ENCODE measurements at regions not wholly inside any gene's neighbourhood (a gene's known extent, or its start where the extent isn't known, plus 50 kb on each side); places are given as distances from the start of the nearest gene placed in this dataset.

DNA sequence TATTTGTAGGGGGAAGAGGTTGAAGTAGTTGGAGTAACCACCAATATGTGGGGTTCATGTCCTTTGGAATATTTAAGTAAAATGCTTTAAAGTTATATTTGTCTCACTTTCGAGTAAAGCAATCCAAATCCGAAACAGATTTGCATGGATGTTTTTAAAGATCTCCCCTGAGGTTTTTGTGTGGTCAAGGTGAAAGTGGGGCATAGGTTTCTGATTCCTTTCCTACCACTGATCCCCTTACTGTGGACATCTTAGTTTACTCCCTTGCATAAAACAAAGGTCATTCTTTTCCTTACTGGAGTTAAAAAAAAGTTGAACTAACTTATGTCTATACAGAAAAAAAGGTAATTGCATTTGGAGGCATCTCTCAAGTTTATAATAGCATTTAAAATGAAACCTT, 71.9 kb upstream of the PHOX2B start:
- no peak overlapping the region for H3K23ac ChIP-seq (ENCODE audit: low read depth, low read length)
- no peak overlapping the region for H3K4me2 ChIP-seq (ENCODE audit: low read depth, low read length)
- TF ChIP-seq POLR2A (IDR thresholded peaks at IDR 0.05; ENCODE audit: low read depth, low read length) (no peak), MAFK (IDR thresholded peaks at IDR 0.05; ENCODE audit: low read depth, low read length) (no peak), BHLHE40 (IDR thresholded peaks at IDR 0.05; ENCODE audit: low read depth, low read length) (no peak), RAD21 (IDR thresholded peaks at IDR 0.05; ENCODE audit: low read length) (no peak), NFE2L2 (IDR thresholded peaks at IDR 0.05; ENCODE audit: low read depth, low read length) (no peak), RFX5 (IDR thresholded peaks at IDR 0.05; ENCODE audit: low read depth, low read length) (no peak), SMC3 (IDR thresholded peaks at IDR 0.05; ENCODE audit: low read depth, low read length) (no peak), RCOR1 (IDR thresholded peaks at IDR 0.05; ENCODE audit: insufficient replicate concordance, low read length) (no peak), FOS (IDR thresholded peaks at IDR 0.05; ENCODE audit: low read depth, low read length) (no peak), CHD1 (IDR thresholded peaks at IDR 0.05; ENCODE audit: low read depth, low read length) (no peak), MAZ (IDR thresholded peaks at IDR 0.05; ENCODE audit: borderline replicate concordance, low read depth, low read length) (no peak), MXI1 (IDR thresholded peaks at IDR 0.05; ENCODE audit: borderline replicate concordance, low read depth, low read length) (no peak), CEBPB (IDR thresholded peaks at IDR 0.05; ENCODE audit: low read depth, low read length) (no peak)
- TF ChIP-seq, protein P1, sequence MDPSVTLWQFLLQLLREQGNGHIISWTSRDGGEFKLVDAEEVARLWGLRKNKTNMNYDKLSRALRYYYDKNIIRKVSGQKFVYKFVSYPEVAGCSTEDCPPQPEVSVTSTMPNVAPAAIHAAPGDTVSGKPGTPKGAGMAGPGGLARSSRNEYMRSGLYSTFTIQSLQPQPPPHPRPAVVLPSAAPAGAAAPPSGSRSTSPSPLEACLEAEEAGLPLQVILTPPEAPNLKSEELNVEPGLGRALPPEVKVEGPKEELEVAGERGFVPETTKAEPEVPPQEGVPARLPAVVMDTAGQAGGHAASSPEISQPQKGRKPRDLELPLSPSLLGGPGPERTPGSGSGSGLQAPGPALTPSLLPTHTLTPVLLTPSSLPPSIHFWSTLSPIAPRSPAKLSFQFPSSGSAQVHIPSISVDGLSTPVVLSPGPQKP (IDR thresholded peaks at IDR 0.05; ENCODE audit: borderline replicate concordance, low read depth, low read length): no peak
- TF ChIP-seq, protein P2, sequence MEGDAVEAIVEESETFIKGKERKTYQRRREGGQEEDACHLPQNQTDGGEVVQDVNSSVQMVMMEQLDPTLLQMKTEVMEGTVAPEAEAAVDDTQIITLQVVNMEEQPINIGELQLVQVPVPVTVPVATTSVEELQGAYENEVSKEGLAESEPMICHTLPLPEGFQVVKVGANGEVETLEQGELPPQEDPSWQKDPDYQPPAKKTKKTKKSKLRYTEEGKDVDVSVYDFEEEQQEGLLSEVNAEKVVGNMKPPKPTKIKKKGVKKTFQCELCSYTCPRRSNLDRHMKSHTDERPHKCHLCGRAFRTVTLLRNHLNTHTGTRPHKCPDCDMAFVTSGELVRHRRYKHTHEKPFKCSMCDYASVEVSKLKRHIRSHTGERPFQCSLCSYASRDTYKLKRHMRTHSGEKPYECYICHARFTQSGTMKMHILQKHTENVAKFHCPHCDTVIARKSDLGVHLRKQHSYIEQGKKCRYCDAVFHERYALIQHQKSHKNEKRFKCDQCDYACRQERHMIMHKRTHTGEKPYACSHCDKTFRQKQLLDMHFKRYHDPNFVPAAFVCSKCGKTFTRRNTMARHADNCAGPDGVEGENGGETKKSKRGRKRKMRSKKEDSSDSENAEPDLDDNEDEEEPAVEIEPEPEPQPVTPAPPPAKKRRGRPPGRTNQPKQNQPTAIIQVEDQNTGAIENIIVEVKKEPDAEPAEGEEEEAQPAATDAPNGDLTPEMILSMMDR (conservative IDR thresholded peaks at IDR 0.05; ENCODE audit: low read depth, low read length): no peak
- TF ChIP-seq, protein P3, sequence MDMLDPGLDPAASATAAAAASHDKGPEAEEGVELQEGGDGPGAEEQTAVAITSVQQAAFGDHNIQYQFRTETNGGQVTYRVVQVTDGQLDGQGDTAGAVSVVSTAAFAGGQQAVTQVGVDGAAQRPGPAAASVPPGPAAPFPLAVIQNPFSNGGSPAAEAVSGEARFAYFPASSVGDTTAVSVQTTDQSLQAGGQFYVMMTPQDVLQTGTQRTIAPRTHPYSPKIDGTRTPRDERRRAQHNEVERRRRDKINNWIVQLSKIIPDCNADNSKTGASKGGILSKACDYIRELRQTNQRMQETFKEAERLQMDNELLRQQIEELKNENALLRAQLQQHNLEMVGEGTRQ (IDR thresholded peaks at IDR 0.05; ENCODE audit: low read depth, low read length): no peak
- H3K27me3 ChIP-seq (ENCODE audit: control insufficient read depth, insufficient read depth, low read length): peaks cover 13% of the 10 kb centered on the region
- H3K27ac ChIP-seq (ENCODE audit: insufficient read depth, low read length): no peak overlapping the region
- CTCF ChIA-PET: interaction anchor here (1.5 kb wide), 1 partner anchor 137 kb away, joined by 3 read pairs; no protein-coding TSS in a partner anchor
- DNase-seq (no peak), ATAC-seq (ENCODE audit: low read depth) (no peak)
- H3K4me3 ChIP-seq (ENCODE audit: insufficient read depth, low read depth, low read length): no peak overlapping the region
- H2AK5ac ChIP-seq (ENCODE audit: low read depth, low read length): no peak overlapping the region
- H3K9me1 ChIP-seq (ENCODE audit: insufficient read depth, low read length): no peaks in the 10 kb centered on the region
- H3K9me3 ChIP-seq (ENCODE audit: control insufficient read depth, insufficient read depth, low read length): no peaks in the 10 kb centered on the region
- no peak overlapping the region for H4K8ac ChIP-seq (ENCODE audit: low read depth in 2 of 2, low read length in 2 of 2)
- H3K56ac ChIP-seq (ENCODE audit: extremely low read depth, insufficient read depth, low read length): no peak overlapping the region
- no peak overlapping the region for H2AFZ ChIP-seq (replicated peaks; ENCODE audit: low read length, poor library complexity)
- H3K36me3 ChIP-seq (ENCODE audit: control insufficient read depth, insufficient read depth, low read length): no peaks in the 10 kb centered on the region
- H3K4ac ChIP-seq (ENCODE audit: low read depth, low read length): no peak overlapping the region
- no peak overlapping the region for H2BK5ac ChIP-seq (ENCODE audit: low read depth, low read length, poor library complexity, severe bottlenecking)
- H3K4me1 ChIP-seq (ENCODE audit: control insufficient read depth, insufficient read depth, low read length): no peaks in the 10 kb centered on the region
- no CpG with 5 or more reads among the region's 2 CpGs for WGBS, 2 experiments (ENCODE audit: extremely low coverage in 2 of 2, insufficient read length in 1 of 2)
- H2AK9ac ChIP-seq (replicated peaks; ENCODE audit: low read depth, low read length, poor library complexity): no peak overlapping the region
- H3K9ac ChIP-seq (ENCODE audit: low read depth, low read length): no peak overlapping the region
- no peak overlapping the region for H3K14ac ChIP-seq (replicated peaks; ENCODE audit: low read depth, low read length)
- no peak overlapping the region for H2BK15ac ChIP-seq (ENCODE audit: low read depth, low read length)
- H2BK120ac ChIP-seq (ENCODE audit: low read depth, low read length): no peak overlapping the region
- intact Hi-C loops (cut with micrococcal nuclease): no loop called here
- H3K79me1 ChIP-seq (ENCODE audit: low read depth in 1 of 2, low read length in 2 of 2): no peaks in the 10 kb centered on the region
- no peak overlapping the region for H4K5ac ChIP-seq (ENCODE audit: low read depth, low read length)
- no peak overlapping the region for H3K18ac ChIP-seq (ENCODE audit: low read depth, low read length)
- POLR2A ChIA-PET (ENCODE audit: unreplicated experiment): no interaction called here
- in situ Hi-C loops (cut with MboI; ENCODE audit: low sequenced_read_pairs): no loop called here
- no peak overlapping the region for H4K91ac ChIP-seq (ENCODE audit: insufficient read depth, low read depth, low read length)
- H2BK20ac ChIP-seq (ENCODE audit: low read depth, low read length): no peak overlapping the region
- no TSS peak for BruUV-seq (replicated peaks)
- dilution Hi-C loops (cut with HindIII; ENCODE audit: low sequenced_read_pairs, unreplicated experiment): no loop called here
- no peaks in the 10 kb centered on the region for H4K20me1 ChIP-seq (ENCODE audit: insufficient read depth, low read length)
